ENCODE measurements at regions not wholly inside any gene's neighbourhood (a gene's known extent, or its start where the extent isn't known, plus 50 kb on each side); places are given as distances from the start of the nearest gene placed in this dataset.

DNA sequence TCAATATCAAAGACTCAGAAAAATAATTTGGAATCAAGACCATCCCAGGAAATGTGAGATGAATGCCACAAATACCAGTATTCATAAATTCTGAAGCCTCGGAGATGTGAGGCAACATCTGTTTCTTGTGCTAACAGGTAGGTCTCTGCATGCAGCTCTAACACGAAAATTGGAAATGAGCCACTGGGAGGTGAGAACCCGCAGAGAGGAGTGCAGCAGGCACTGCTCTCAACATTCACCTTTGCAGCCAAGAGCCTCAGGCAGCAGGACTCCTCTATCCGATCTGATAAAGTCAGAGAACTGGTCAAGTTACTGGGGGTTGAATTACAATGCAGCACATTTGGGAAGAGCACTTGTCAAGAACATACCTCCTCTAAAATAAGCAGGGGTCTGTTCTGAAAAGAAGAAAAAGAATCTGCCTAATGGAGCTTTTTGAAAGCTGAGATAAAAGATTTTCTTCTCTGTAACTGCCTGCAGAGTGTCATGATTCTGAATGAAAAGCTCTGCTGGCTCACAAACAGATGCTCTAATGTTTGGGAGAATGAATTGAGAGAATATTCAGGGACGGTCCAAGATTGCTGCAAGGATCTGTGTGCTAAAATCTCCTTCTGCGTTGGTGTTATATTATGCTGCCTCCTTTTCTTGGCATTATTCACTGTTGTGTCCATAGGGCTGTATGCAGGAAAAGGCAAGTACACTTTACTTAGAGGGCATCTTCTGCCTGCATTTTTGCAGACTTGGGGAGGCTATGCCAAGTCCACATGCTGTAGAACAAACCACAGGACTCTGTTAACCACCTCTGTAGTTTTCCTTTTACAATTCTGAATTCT is 209.6 kb upstream of the KRR1 start:
- H3K4me3 ChIP-seq, result no peak overlapping the region
- H3K4me1 ChIP-seq, result peaks cover 3 to 21% of the 10 kb centered on the region in 2 donors
- H3K36me3 ChIP-seq, result no peaks in the 10 kb centered on the region
- ATAC-seq (no peak), DNase-seq (no peak)
- H3K9me3 ChIP-seq, result no peaks in the 10 kb centered on the region
- TF ChIP-seq, protein P1, sequence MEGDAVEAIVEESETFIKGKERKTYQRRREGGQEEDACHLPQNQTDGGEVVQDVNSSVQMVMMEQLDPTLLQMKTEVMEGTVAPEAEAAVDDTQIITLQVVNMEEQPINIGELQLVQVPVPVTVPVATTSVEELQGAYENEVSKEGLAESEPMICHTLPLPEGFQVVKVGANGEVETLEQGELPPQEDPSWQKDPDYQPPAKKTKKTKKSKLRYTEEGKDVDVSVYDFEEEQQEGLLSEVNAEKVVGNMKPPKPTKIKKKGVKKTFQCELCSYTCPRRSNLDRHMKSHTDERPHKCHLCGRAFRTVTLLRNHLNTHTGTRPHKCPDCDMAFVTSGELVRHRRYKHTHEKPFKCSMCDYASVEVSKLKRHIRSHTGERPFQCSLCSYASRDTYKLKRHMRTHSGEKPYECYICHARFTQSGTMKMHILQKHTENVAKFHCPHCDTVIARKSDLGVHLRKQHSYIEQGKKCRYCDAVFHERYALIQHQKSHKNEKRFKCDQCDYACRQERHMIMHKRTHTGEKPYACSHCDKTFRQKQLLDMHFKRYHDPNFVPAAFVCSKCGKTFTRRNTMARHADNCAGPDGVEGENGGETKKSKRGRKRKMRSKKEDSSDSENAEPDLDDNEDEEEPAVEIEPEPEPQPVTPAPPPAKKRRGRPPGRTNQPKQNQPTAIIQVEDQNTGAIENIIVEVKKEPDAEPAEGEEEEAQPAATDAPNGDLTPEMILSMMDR (IDR thresholded peaks at IDR 0.05), result no peak
- H3K27me3 ChIP-seq, result peaks cover 8 to 39% of the 10 kb centered on the region in 2 donors
- intact Hi-C loops (cut with DNase I), result no loop called here
- H3K27ac ChIP-seq, result peak overlapping the region in 1 of 2 donors; percentile 76

DNA sequence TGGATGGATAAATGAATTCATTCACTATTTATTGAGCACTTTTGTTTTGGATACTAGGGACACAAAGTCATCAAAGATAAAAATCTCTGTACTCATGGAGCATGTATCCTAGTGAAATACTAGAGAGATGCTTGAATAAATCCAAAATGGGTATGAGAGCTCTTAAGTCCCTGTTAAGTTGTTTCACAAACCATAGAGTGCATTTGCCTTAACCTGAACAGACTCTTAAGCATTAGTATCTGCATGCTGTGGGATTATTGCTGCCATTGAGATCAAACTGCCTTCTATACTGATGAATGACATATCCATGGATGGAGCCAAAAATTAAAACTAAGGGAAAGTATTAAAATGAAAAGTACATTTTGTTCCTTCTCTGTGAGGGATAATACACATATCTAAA is 206.5 kb upstream of the KRR1 start:
- Histone ChIP-seq H3K4me1 (peaks cover 0 to 11% of the 10 kb centered on the region in 2 donors), H3K36me3 (no peaks in the 10 kb centered on the region), H3K27ac (no peak overlapping the region), H3K27me3 (peaks cover 14 to 36% of the 10 kb centered on the region in 2 donors), H3K9me3 (no peaks in the 10 kb centered on the region), H3K4me3 (no peak overlapping the region)
- DNase-seq (no peak), ATAC-seq (peak; percentile 82)
- intact Hi-C loops (cut with DNase I), result no loop called here
- TF ChIP-seq, protein P1 (IDR thresholded peaks at IDR 0.05), result no peak

DNA sequence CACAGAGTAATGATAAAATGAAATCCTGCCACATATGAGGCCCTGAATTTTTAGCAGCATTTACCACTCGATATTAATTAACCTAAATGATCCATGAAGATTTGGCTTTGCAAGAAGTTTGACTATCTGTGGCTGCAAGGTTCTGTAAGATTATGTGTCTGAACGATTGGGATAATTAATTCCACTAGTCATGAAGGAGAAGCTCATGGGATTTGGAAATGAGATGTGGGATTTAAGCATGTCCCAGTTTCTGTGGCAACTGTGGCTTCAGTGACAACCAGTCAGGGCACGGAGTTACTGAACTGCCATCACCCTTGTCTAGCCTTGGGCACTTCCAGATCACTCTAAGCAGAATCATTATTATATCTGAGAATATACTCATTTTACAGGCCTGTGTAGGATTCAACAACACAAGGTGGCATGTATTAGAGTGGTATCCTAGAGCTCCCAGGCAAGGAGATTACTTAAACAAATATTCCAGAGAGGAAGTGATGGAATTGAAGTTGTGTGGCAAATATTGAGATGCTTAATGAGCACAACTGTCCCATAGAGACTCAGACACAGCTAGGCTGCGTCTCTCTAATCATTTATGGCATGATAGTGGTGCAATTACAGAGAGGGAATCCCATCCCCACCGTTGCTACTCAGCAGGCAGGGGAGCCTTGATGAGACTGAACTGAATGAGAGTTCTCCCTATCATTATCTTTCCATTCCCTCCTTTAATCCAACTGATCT is 205.0 kb upstream of the KRR1 start:
- intact Hi-C loops (cut with DNase I), result no loop called here
- Histone ChIP-seq H3K4me3 (no peak overlapping the region), H3K9me3 (no peaks in the 10 kb centered on the region), H3K36me3 (no peaks in the 10 kb centered on the region), H3K27ac (no peak overlapping the region), H3K27me3 (peaks cover 14 to 25% of the 10 kb centered on the region in 2 donors), H3K4me1 (peaks cover 0 to 7% of the 10 kb centered on the region in 2 donors)
- ATAC-seq, result no peak
- TF ChIP-seq, protein P1 (IDR thresholded peaks at IDR 0.05), result no peak
- no peak for DNase-seq

- Histone ChIP-seq H3K4me3 (no peak overlapping the region), H3K9me3 (no peaks in the 10 kb centered on the region), H3K4me1 (peaks cover 0 to 7% of the 10 kb centered on the region in 2 donors), H3K36me3 (no peaks in the 10 kb centered on the region), H3K27me3 (peaks cover 14 to 17% of the 10 kb centered on the region in 2 donors), H3K27ac (no peak overlapping the region)
- ATAC-seq (no peak), DNase-seq (no peak)
- intact Hi-C loops (cut with DNase I), result no loop called here
- TF ChIP-seq, protein P1 (IDR thresholded peaks at IDR 0.05), result no peak
These were observed 204.3 kb upstream of the KRR1 start for GRCh38 chr12:75715682-75716081.

DNA sequence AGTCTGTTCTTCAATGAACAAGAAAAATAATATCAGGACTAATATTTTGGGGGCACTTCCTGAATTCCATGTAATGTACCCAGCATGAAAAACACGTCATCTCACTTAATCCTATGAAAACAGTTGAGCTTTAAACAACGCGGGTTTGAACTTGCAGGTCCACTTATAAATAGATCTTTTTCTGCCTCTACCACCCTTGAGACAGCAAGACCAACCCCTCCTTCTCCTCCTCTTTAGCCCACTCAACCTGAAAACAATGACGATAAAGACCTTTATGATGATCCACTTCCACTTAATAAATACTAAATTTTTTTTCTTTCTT is 203.9 kb upstream of the KRR1 start:
- no peak overlapping the region for H3K4me3 ChIP-seq
- TF ChIP-seq, protein P1 (IDR thresholded peaks at IDR 0.05), result no peak
- peaks cover 13 to 14% of the 10 kb centered on the region in 2 donors for H3K27me3 ChIP-seq
- no peak for ATAC-seq
- H3K9me3 ChIP-seq, result no peaks in the 10 kb centered on the region
- DNase-seq, result no peak
- H3K27ac ChIP-seq, result no peak overlapping the region
- H3K36me3 ChIP-seq, result no peaks in the 10 kb centered on the region
- peaks cover 0 to 7% of the 10 kb centered on the region in 2 donors for H3K4me1 ChIP-seq
- intact Hi-C loops (cut with DNase I), result no loop called here

Data from left lung (tissue), 4 donors.